ENCODE measurements at regions not wholly inside any gene's neighbourhood (a gene's known extent, or its start where the extent isn't known, plus 50 kb on each side); places are given as distances from the start of the nearest gene placed in this dataset.

GRCh38 chr4:111492496-111492895, 652.8 kb upstream of the FAM241A start:
- no peak for DNase-seq (ENCODE audit: low spot score)

- no peak for DNase-seq (ENCODE audit: low spot score)
Measured at GRCh38 chr4:111494471-111494870, 650.8 kb upstream of the FAM241A start.

- DNase-seq (ENCODE audit: low spot score) = no peak
Measured at GRCh38 chr4:111494971-111495370, 650.3 kb upstream of the FAM241A start.

GRCh38 chr4:111499291-111499690, 646.0 kb upstream of the FAM241A start:
- no peak for DNase-seq (ENCODE audit: low spot score)

GRCh38 chr4:111499706-111500105, 645.5 kb upstream of the FAM241A start:
- DNase-seq (ENCODE audit: low spot score) = no peak

- no peak for DNase-seq (ENCODE audit: low spot score)
Measured at GRCh38 chr4:111500858-111501257, 644.4 kb upstream of the FAM241A start.

DNA sequence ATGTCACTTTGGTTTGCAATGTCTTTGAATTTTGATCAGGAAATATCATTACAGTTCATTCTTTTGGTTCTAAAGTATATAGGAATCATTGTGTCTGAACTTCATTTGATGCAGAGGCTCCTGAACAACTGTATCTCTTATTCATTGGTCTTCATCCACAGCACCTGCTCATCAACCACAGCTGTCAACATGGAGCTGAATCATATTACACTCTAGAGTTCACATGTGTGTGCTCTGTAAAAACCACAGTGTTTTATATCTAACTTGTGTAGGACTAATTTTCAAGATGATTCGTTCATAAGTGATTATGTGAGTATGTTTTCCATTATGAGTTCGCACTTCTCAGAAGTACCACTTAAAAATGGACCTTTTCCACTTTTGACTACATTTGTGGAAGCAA, 643.3 kb upstream of the FAM241A start:
- DNase-seq (ENCODE audit: low spot score) = no peak

DNA sequence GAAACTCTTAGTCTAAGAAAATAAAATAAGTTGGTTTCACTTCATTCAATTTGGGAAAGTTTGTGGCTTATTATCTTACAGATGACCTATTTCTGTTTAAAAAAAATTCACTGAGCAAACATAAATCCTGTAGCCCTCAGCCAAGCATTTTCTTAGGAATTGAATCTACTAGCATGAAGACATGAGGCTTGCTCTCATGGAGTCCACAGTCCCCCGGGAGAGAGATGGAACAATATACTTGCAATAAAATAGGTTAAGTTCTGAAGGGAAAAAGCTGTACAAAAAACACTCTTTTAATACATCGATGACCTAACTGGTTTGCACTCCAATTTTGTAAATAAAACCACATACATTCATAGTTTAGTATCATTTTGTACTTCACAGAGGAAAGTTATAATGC, 642.6 kb upstream of the FAM241A start:
- no peak for DNase-seq (ENCODE audit: low spot score)

DNA sequence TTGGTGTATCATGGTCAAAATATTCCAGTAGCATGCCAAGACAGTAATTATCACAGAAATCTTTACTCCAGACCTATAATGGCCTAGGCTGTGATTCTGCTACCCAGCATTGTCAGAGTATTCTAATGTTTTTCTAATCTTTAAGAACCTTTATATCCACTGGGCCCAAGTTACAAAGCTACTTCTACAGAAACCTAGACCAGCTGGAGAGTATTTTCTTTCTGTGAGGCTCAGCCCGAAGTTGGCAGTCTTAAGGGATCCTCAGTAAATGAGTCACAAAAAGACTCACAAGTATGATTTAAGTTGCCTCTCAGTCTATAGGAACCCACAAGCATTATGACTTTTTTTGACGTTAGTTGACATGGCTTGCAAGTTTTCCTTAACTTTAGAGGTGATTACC, 638.5 kb upstream of the FAM241A start:
- DNase-seq (ENCODE audit: low spot score) = no peak

DNA sequence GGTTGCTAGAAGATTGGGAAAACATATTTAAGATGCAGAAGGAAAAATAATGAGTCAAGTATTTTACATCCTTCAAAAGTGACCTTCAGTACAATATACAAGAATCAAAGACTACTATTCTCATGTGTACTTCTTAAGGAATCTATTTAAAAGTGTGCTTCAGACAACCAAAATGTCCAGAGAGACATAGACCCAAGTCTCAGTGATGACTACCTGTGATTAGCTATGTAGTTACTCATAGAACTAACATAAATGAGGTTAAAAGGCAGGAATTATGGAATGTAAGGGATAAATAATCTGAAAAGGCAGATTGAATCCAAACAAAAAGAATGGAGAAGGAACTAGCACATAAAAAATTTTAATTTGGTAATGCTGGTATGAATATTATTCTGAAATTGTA, 634.7 kb upstream of the FAM241A start:
- no peak for DNase-seq (ENCODE audit: low spot score)

DNA sequence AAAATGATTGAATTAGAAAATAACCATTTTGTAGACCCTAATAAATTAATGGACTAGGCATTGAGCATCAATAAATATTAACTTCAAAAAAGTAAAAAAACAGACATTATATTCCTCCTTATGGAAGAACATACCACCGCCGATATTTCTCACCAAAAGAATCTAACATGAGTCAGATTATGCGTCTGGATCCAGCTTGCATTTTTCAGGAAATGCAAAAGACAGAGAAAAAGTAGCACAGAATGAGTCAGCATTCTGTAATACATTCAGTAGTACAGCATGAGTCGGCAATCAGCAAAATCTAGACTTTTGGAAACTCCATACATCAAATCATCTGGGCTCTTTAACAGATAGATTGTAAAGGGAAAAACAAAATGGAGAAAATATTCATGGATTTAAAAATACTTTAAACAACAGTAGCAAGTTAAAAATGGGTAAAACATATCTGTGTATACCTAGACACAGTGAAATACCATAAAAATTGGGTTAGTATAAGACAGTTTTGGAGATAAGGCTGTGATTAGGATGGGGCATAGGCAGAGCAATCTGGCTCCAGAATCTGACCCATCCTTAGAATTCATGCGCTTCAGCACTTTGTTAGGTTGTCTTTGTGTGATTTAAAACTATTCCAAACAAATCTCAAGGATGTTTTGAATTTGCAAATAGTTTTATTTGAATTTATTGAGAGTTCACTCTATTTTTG, 633.0 kb upstream of the FAM241A start:
- DNase-seq (ENCODE audit: low spot score) = no peak

GRCh38 chr4:111519683-111520082, 625.6 kb upstream of the FAM241A start:
- DNase-seq (ENCODE audit: low spot score) = no peak

DNA sequence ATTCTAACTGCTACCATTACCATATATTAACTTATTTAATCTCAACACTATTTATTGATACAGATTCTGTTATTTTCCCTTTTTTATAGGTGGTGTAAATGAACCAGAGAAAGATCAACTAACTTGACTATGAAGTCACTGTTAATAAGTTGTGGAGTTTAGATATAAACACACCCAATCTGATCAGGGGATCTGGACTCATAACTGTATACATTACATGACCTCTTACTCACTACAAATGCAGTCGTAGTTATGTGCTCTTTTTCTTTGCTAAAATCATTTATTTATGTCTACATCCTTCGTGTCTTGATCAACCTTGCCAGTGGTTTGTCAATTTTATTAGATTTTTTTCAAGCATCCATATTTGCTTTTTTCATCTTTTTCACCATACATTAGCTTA, 614.8 kb upstream of the FAM241A start:
- DNase-seq (ENCODE audit: low spot score) = no peak

GRCh38 chr4:111535792-111536191, 609.5 kb upstream of the FAM241A start:
- no peak for DNase-seq (ENCODE audit: low spot score)

- no peak for DNase-seq (ENCODE audit: low spot score)
Measured at GRCh38 chr4:111537165-111537564, 608.1 kb upstream of the FAM241A start.

DNA sequence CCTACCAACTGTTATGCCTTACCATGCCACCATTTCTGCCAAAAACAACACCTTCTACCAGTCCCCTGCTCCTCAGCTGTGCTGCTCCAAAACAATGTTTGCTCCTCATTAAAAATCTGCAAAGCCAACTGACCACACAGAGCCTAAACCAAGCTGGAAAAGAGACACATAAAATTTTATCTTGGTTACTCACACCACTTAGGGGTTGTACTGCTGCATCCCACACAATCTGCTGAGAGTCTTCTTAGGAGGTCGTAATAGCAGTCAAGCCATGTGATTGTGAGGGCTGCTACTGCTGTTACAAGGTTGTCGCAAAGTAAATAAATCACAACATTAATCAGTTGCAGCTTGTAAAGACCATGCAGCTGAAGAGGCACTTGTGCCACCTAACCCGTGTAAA, 607.4 kb upstream of the FAM241A start:
- no peak for DNase-seq (ENCODE audit: low spot score)

- no peak for DNase-seq (ENCODE audit: low spot score)
Measured at GRCh38 chr4:111540671-111541070, 604.6 kb upstream of the FAM241A start.

- DNase-seq (ENCODE audit: low spot score) = no peak
Measured at GRCh38 chr4:111542056-111542455, 603.2 kb upstream of the FAM241A start.

DNA sequence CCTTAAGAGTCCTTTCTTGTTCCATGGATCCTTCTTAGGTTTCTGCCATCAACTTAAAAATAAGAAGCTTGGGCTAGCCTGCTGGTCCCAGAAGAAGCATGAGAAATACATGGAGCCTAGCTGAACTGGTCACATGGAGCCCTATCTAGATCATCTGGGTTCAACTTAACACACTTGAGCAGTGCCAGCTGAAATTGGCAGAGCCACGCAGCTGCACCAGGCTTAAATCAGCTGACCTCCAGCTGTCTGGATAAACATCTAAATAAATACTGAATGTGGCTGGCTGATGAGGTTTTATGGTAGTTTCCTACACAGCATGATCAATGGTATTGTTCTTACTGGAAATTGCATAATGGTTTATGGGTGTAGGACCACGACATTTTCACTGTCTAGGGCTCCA, 598.4 kb upstream of the FAM241A start:
- no peak for DNase-seq (ENCODE audit: low spot score)

GRCh38 chr4:111556141-111556781, 589.0 kb upstream of the FAM241A start:
- no peak for DNase-seq (ENCODE audit: low spot score)

DNA sequence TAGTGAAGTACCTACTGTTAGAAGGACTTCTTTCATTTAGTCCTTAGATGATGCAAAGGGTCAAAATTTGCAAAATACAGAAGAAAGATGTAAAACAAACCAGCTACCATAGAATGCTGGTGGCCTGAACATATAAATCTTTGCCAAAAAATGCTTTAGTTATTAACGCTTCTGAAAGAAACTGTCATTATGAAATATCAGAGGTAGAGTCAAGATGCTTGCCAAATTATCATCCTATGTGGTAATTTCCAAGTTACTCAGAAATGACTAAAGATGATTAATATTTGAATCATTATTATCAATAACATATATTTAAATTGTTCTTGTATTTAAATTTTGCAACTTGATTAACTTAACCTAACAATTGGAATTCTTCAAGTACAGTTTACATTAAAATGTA, 588.4 kb upstream of the FAM241A start:
- DNase-seq (ENCODE audit: low spot score) = no peak

- DNase-seq (ENCODE audit: low spot score) = no peak
Measured at GRCh38 chr4:111562826-111563225, 582.4 kb upstream of the FAM241A start.

GRCh38 chr4:111572470-111572869, 572.8 kb upstream of the FAM241A start:
- no peak for DNase-seq (ENCODE audit: low spot score)

GRCh38 chr4:111573386-111573785, 571.9 kb upstream of the FAM241A start:
- no peak for DNase-seq (ENCODE audit: low spot score)
